SK-N-SH (cell line): ENCODE measurements at regions not wholly inside any gene's neighbourhood (a gene's known extent, or its start where the extent isn't known, plus 50 kb on each side); places are given as distances from the start of the nearest gene placed in this dataset.

Experiments used
- CTCF ChIA-PET: fragments of 300-600, 350-600 bp; formaldehyde crosslinking; extraction: SDS; loops from one replicate; lab custom pipeline; 2021; lab: Yijun Ruan, JAX
- POLR2A ChIA-PET: fragments of 350-600 bp; sonication (Branson Sonifier 250); formaldehyde crosslinking; extraction: SDS; loops from one replicate; lab custom pipeline; 2020; ENCODE audit warnings: antibody characterized with exemption, inconsistent platforms; lab: Yijun Ruan, JAX
- DNase-seq: peaks from one replicate; pipeline ENCODE4 v3.0.0; 2012
- H2AFZ ChIP-seq: fragments of 200-600 bp; sonication (generic); 2 replicates; pipeline ENCODE4 v1.8.1; 2016; ENCODE audit warnings: antibody characterized with exemption, mild to moderate bottlenecking, low read depth
- H3F3A ChIP-seq: fragments of 200-600 bp; sonication (generic); replicated peaks from 2 replicates; pipeline ENCODE3; 2016; ENCODE audit warnings: antibody characterized with exemption, mild to moderate bottlenecking; ENCODE audit not compliant: insufficient read depth
- H3K27ac ChIP-seq, 2 experiments: fragments of 200-500 bp in 1 of 2; fragments of 200-600 bp in 1 of 2; sonication (Bioruptor generic) in 1 of 2; sonication (generic), shearing (Covaris generic) in 1 of 2; 2 replicates each; pipeline versions ENCODE4 v1.5.1 to v1.6.1; 2014 to 2016; ENCODE audit warnings: low read depth in 2 of 2, inconsistent platforms in 1 of 2, low read length in 1 of 2, mild to moderate bottlenecking in 1 of 2, mixed read lengths in 1 of 2
- H3K27me3 ChIP-seq: fragments of 200-600 bp; sonication (generic), shearing (Covaris generic); 2 replicates; pipeline ENCODE4 v1.6.1; 2016; ENCODE audit warnings: mixed run types; ENCODE audit not compliant: insufficient read depth
- H3K36me3 ChIP-seq, 2 experiments: fragments of 200-500 bp in 1 of 2; fragments of 200-600 bp in 1 of 2; sonication (Bioruptor generic) in 1 of 2; sonication (generic) in 1 of 2; replicated peaks in 1 of 2; 2 replicates each; pipeline versions ENCODE3 to v1.5.1; 2014 to 2016; ENCODE audit warnings: low read length in 1 of 2, mild to moderate bottlenecking in 1 of 2; ENCODE audit not compliant: insufficient read depth in 2 of 2, control insufficient read depth in 1 of 2
- H3K4me1 ChIP-seq, 2 experiments: fragments of 200-500 bp in 1 of 2; fragments of 200-600 bp in 1 of 2; sonication (Bioruptor generic) in 1 of 2; sonication (generic), shearing (Covaris generic) in 1 of 2; 2 replicates each; pipeline versions ENCODE4 v1.5.1 to v1.6.1; 2014 to 2016; ENCODE audit warnings: low read depth in 1 of 2, low read length in 1 of 2, mixed run types in 1 of 2; ENCODE audit not compliant: insufficient read depth in 2 of 2, control insufficient read depth in 1 of 2
- H3K4me2 ChIP-seq: fragments of 200-600 bp; sonication (generic), shearing (Covaris generic); 2 replicates; pipeline ENCODE4 v1.6.1; 2017; ENCODE audit warnings: mixed run types
- H3K4me3 ChIP-seq, 2 experiments: fragments of 200-500 bp in 1 of 2; fragments of 200-600 bp in 1 of 2; sonication (Bioruptor generic) in 1 of 2; sonication (generic), shearing (Covaris generic) in 1 of 2; 2 replicates each; pipeline versions ENCODE4 v1.5.1 to v1.8.1; 2014 to 2016; ENCODE audit warnings: low read depth in 2 of 2, inconsistent platforms in 1 of 2, low read length in 1 of 2, mild to moderate bottlenecking in 1 of 2, mixed read lengths in 1 of 2, moderate library complexity in 1 of 2
- H3K79me2 ChIP-seq: fragments of 200-600 bp; sonication (generic); 2 replicates; pipeline ENCODE4 v1.8.1; 2017; ENCODE audit warnings: mild to moderate bottlenecking; ENCODE audit not compliant: insufficient read depth
- H3K9ac ChIP-seq: fragments of 200-600 bp; sonication (generic); 2 replicates; pipeline ENCODE4 v1.6.1; 2017; ENCODE audit warnings: mixed run types
- H3K9me2 ChIP-seq: fragments of 200-600 bp; sonication (generic); 2 replicates; pipeline ENCODE4 v1.6.1; 2017; ENCODE audit warnings: mixed run types
- H3K9me3 ChIP-seq: fragments of 200-600 bp; sonication (generic); 2 replicates; pipeline ENCODE4 v1.6.1; 2017; ENCODE audit warnings: mixed run types, mild to moderate bottlenecking, moderate library complexity
- H4K20me1 ChIP-seq: fragments of 200-600 bp; sonication (generic); 2 replicates; pipeline ENCODE4 v1.6.1; 2017; ENCODE audit warnings: mild to moderate bottlenecking, mixed run types; ENCODE audit not compliant: insufficient read depth
- CHD2 ChIP-seq: fragments of 150-350 bp; IDR thresholded peaks from 2 replicates; pipeline ENCODE4 v1.6.1; 2018; ENCODE audit warnings: low read length; ENCODE audit not compliant: partially characterized antibody
- ELF1 ChIP-seq: IDR thresholded peaks from 2 replicates; pipeline ENCODE4 v1.4.0; 2012
- FOXJ3 ChIP-seq: sonication (generic); formaldehyde crosslinking; IDR thresholded peaks from 2 replicates; pipeline ENCODE4 v1.5.1; 2020; ENCODE audit warnings: mild to moderate bottlenecking, missing genetic modification reagents
- GABPA ChIP-seq: IDR thresholded peaks from 2 replicates; pipeline ENCODE4 v1.4.0; 2012; ENCODE audit warnings: low read depth, mild to moderate bottlenecking
- IRF3 ChIP-seq: fragments of 150-350 bp; IDR thresholded peaks from 2 replicates; pipeline ENCODE4 v1.6.1; 2016; ENCODE audit warnings: mild to moderate bottlenecking, low read depth, low read length
- NFIC ChIP-seq: IDR thresholded peaks from 2 replicates; pipeline ENCODE4 v1.4.0; 2012; ENCODE audit warnings: borderline replicate concordance
- RCOR1 ChIP-seq: fragments of 150-350 bp; IDR thresholded peaks from 2 replicates; pipeline ENCODE4 v1.6.1; 2017; ENCODE audit warnings: antibody characterized with exemption, low read length
- REST ChIP-seq: IDR thresholded peaks from 2 replicates; pipeline ENCODE4 v1.6.1; 2012; ENCODE audit warnings: mild to moderate bottlenecking, low read depth, low read length, moderate library complexity
- SMC3 ChIP-seq: IDR thresholded peaks from 2 replicates; pipeline ENCODE4 v1.6.1; 2012; ENCODE audit warnings: low read depth, low read length, improper control_type of control experiment
- TAF1 ChIP-seq: IDR thresholded peaks from 2 replicates; pipeline ENCODE4 v1.6.1; 2012; ENCODE audit warnings: low read depth, mild to moderate bottlenecking, low read length, moderate library complexity, borderline replicate concordance
- TCF12 ChIP-seq: IDR thresholded peaks from 2 replicates; pipeline ENCODE4 v1.4.0; 2012
- USF1 ChIP-seq: IDR thresholded peaks from 2 replicates; pipeline ENCODE4 v1.4.0; 2012; ENCODE audit warnings: low read depth, borderline replicate concordance
- USF2 ChIP-seq: fragments of 150-350 bp; IDR thresholded peaks from 2 replicates; pipeline ENCODE4 v1.6.1; 2017; ENCODE audit warnings: antibody characterized with exemption, low read length, low read depth, borderline replicate concordance
- YY1 ChIP-seq: IDR thresholded peaks from 2 replicates; pipeline ENCODE4 v1.4.0; 2012; ENCODE audit warnings: low read depth, mild to moderate bottlenecking
- WGBS: methylation state at CpG from one replicate; pipeline ENCODE4 v1.1.6; 2017; ENCODE audit warnings: low lambda C conversion rate; 5-methylcytosine and 5-hydroxymethylcytosine counted together
- TF ChIP-seq, protein P1 (sequence below): IDR thresholded peaks from 2 replicates; pipeline ENCODE4; 2012

GRCh38 chr11:110909336-110909735 lies 197.1 kb upstream of the ARHGAP20 start (continued):
- no peak for TF ChIP-seq FOXJ3 (CRISPR knock-in tag)

DNA sequence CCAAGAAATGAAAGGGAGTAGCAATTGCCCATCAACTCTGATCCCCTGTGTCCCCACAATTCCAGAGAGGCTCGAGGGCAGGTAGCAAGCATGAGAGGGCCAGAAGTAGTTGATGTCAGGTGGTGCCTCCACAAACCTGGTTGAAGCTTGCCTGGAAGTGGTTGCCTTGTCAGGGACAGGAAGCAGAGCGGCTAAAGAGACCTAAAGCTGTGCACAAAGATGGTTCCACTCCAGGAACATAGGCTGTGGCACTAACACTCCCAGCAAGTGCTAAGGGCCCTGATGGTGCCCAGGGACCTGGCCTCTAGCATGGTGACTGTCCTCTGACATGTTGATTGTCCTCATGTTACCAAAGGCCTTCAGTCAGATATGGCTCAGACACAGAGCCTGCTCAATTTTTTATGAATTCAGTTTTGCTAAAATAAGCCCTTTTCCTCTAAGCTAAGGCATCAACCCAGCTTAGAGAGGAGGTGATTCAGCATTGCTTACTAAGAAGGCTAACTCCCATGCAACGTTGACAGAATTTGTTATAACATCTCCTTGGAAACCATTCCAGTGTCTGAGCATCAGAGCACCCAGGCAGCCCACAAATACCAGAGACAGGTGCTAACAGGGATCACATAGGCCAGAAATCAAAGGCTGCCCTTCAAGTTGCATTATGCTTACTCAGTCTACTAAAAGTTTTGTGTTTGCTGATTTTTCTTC lies 196.3 kb upstream of the ARHGAP20 start:
- Histone ChIP-seq H3F3A (peaks cover 13% of the 10 kb centered on the region), H3K27ac (peak overlapping the region in 1 of 2 experiments; percentile 69; a peak in 3 of 4 replicates), H3K27me3 (no peaks in the 10 kb centered on the region), H3K4me1 (peaks cover 3 to 32% of the 10 kb centered on the region in 2 experiments; a peak in 2 of 4 replicates), H3K4me2 (peak overlapping the region; percentile 53), H3K9ac (peak overlapping the region; percentile 10; the same call in 1 of the 2 replicates), H3K36me3 (no peaks in the 10 kb centered on the region), H3K79me2 (no peaks in the 10 kb centered on the region), H3K9me3 (no peaks in the 10 kb centered on the region), H2AFZ (no peak overlapping the region), H3K4me3 (no peak overlapping the region), H4K20me1 (no peaks in the 10 kb centered on the region), H3K9me2 (no peaks in the 10 kb centered on the region)
- CTCF ChIA-PET = no interaction called here
- POLR2A ChIA-PET = no interaction called here
- no peak for DNase-seq
- 58% methylated on average over 3 of the region's 3 CpGs for WGBS
- TF ChIP-seq TAF1 (no peak), TCF12 (peak; percentile 49; the same call in 1 of the 2 replicates), NFIC (peak; percentile 11; the same call in 1 of the 2 replicates)
- TF ChIP-seq, protein P1, sequence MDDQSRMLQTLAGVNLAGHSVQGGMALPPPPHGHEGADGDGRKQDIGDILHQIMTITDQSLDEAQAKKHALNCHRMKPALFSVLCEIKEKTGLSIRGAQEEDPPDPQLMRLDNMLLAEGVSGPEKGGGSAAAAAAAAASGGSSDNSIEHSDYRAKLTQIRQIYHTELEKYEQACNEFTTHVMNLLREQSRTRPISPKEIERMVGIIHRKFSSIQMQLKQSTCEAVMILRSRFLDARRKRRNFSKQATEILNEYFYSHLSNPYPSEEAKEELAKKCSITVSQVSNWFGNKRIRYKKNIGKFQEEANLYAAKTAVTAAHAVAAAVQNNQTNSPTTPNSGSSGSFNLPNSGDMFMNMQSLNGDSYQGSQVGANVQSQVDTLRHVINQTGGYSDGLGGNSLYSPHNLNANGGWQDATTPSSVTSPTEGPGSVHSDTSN = peak; percentile 49

DNA sequence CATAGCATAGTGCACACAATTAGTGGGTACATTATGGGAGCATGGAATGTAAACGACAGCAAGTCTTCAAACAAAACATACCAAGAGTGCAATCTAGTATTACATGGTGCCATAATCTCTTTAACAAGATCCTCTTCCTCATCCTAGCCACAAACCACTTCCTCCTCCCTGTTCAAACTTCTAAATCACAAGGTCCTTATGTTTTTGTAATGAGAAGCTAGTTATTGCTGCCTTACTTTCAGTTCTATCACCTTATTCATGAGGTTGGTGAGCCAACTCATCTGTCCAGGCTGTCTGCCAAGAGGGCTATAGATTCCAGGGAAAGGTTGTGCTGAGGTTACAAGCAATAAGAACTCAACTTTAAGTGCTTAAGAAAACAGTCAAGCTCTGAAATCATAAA lies 195.4 kb upstream of the ARHGAP20 start:
- H2AFZ ChIP-seq = no peak overlapping the region
- WGBS = 65% methylated on average over 1 of the region's 1 CpG
- H3K27me3 ChIP-seq = no peaks in the 10 kb centered on the region
- ChIA-PET CTCF (no interaction called here), POLR2A (no interaction called here)
- peak overlapping the region; percentile 60 to 69 for H3K27ac ChIP-seq
- H3K9ac ChIP-seq = 0 out of 2 replicates have a peak overlapping the region, but pooled peaks have one; percentile 10
- no peaks in the 10 kb centered on the region for H3K9me2 ChIP-seq
- no peak for DNase-seq
- H3K4me3 ChIP-seq = no peak overlapping the region
- H3F3A ChIP-seq = peaks cover 13% of the 10 kb centered on the region
- H3K36me3 ChIP-seq = no peaks in the 10 kb centered on the region
- peaks cover 3 to 35% of the 10 kb centered on the region in 2 experiments; a peak in 2 of 4 replicates for H3K4me1 ChIP-seq
- H3K4me2 ChIP-seq = peak overlapping the region; percentile 53; the same call in 1 of the 2 replicates
- H3K79me2 ChIP-seq = no peaks in the 10 kb centered on the region
- no peaks in the 10 kb centered on the region for H3K9me3 ChIP-seq
- no peaks in the 10 kb centered on the region for H4K20me1 ChIP-seq
- no peak for TF ChIP-seq ELF1
- no peak for TF ChIP-seq RCOR1
- TF ChIP-seq USF1 = no peak
- TF ChIP-seq TAF1 = no peak
- TF ChIP-seq FOXJ3 (CRISPR knock-in tag) = no peak
- no peak for TF ChIP-seq USF2
- TF ChIP-seq REST = no peak
- TF ChIP-seq, protein P1 = peak; percentile 65; the same call in 1 of the 2 replicates
- TF ChIP-seq YY1 = no peak
- TF ChIP-seq SMC3 = no peak
- TF ChIP-seq IRF3 = no peak
- no peak for TF ChIP-seq CHD2
- TF ChIP-seq GABPA = no peak
